GM12891 (cell line): ENCODE measurements at regions not wholly inside any gene's neighbourhood (a gene's known extent, or its start where the extent isn't known, plus 50 kb on each side); places are given as distances from the start of the nearest gene placed in this dataset.

Experiments
- DNase-seq: peaks from one replicate; pipeline ENCODE4 v3.0.0; 2011; ENCODE audit warnings: low spot score; ENCODE audit not compliant: insufficient read length
- FAIRE-seq: peaks from 2 replicates; lab custom pipeline; 2011; peaks lifted over from hg19 to GRCh38; lab: Jason Lieb, UNC
- PAX5 ChIP-seq: IDR thresholded peaks from 2 replicates; pipeline ENCODE4 v1.6.1; 2011; ENCODE audit warnings: low read length, moderate library complexity, mild to moderate bottlenecking; ENCODE audit not compliant: insufficient read depth, severe bottlenecking
- POLR2A ChIP-seq: IDR thresholded peaks from 2 replicates; pipeline ENCODE4 v1.6.1; 2011; ENCODE audit warnings: low read depth, low read length, control low read depth
- POLR2AphosphoS5 ChIP-seq: IDR thresholded peaks from 2 replicates; pipeline ENCODE4 v1.6.1; 2011; ENCODE audit warnings: low read depth, low read length, control low read depth
- POU2F2 ChIP-seq: IDR thresholded peaks from 2 replicates; pipeline ENCODE4 v1.6.1; 2011; ENCODE audit warnings: low read depth, mild to moderate bottlenecking, control low read depth, low read length, moderate library complexity
- SPI1 ChIP-seq: IDR thresholded peaks from 2 replicates; pipeline ENCODE4 v1.6.1; 2011; ENCODE audit warnings: low read depth, low read length, control low read depth
- TAF1 ChIP-seq: IDR thresholded peaks from 2 replicates; pipeline ENCODE4 v1.6.1; 2011; ENCODE audit warnings: low read depth, low read length, control low read depth

DNA sequence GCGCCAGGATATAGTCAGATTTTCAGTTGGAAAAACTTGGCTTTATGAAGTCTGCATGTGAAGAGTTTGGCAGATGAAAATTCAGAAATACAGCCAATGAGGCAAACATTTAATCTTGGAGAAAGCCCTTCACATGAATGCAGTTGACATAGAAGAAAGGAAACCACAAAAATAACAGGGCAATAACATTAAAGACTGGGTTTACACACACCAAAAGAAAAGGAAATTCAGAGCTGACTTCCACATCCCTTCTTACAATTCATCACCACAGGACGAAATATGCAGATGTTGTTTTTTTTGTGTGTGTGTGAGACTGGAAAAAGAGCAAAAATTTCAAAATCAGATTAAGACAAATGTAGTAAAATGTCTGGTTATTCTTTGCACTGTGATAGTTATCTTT is 69.8 kb upstream of the HEY2 start:
- FAIRE-seq = no peak
- no peak for TF ChIP-seq PAX5
- no peak for TF ChIP-seq POLR2A
- TF ChIP-seq TAF1 = no peak
- TF ChIP-seq POU2F2 = no peak
- no peak for TF ChIP-seq POLR2AphosphoS5
- no peak for TF ChIP-seq SPI1
- no peak for DNase-seq

DNA sequence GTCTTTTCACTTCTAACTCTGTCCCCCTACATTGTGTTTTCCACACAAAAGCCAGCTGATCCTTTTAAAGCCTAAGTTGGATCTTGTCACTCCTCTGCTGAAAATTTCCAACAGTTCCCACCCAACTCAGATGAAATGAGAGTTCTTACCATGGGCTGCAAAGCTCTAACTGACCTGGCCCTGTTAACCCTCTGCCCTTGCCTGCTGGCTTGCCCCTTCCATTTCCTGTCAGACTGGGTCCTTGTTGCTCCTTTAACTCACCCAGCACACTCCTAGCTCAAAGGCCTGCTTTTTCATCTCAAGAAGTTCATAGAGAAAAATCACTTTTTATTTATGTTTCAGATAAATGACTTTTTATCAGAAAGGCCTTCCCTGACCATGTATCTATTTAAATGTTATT is 66.5 kb upstream of the HEY2 start:
- FAIRE-seq (no peak), DNase-seq (no peak)
- TF ChIP-seq POU2F2 (no peak), SPI1 (no peak), PAX5 (no peak), POLR2A (no peak)

DNA sequence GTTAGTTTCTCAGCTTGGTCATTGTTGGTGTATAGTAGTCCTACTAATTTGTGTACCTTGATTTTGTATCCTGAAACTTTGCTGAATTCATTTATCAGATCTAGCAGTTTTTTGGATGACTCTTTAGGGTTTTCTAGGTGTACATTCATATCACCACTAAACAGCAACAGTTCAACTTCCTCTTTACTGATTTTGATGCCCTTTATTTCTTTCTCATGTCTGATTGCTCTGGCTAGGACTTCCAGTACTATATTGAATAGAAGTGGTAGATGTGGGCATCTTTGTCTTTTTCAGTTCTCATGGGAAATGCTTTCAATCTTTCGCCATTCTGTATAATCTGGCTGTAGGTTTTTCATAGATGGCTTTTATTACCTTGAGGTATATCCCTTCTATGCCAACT is 61.3 kb upstream of the HEY2 start:
- DNase-seq (no peak), FAIRE-seq (no peak)
- no peak for TF ChIP-seq POLR2A
- TF ChIP-seq POLR2AphosphoS5 = no peak
- no peak for TF ChIP-seq PAX5
- TF ChIP-seq POU2F2 = no peak
- no peak for TF ChIP-seq TAF1
- no peak for TF ChIP-seq SPI1

GRCh38 chr6:125693480-125693879 is 56.0 kb upstream of the HEY2 start:
- TF ChIP-seq SPI1 (no peak), POLR2A (no peak)
- FAIRE-seq (no peak), DNase-seq (no peak)

DNA sequence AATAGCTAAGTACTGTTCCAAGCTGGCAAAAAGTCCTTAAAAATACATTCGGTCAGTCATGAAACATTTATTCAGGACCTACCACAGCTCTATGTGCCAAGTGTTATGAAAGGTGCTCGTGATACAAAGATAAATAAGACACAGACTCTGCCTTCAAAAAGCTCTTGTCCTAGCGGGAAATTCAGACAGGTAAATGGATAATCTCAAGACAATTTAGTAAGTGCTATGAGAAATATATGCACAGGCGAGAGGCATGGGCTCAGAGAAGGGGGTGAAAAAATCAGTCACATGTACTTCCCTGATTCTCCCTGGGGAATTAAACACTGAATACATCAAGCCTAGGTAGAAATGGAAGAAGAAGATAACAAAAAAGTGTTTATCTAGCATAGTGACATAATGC is 49.8 kb upstream of the HEY2 start:
- FAIRE-seq = no peak

More for the DNA sequence above, 49.8 kb upstream of the HEY2 start:
- no peak for TF ChIP-seq POU2F2
- TF ChIP-seq SPI1 = no peak
- TF ChIP-seq POLR2A = no peak
- no peak for DNase-seq
